A549 (cell line): ENCODE measurements at regions not wholly inside any gene's neighbourhood (a gene's known extent, or its start where the extent isn't known, plus 50 kb on each side); places are given as distances from the start of the nearest gene placed in this dataset.

ENCODE experiments used
- CHD2 ChIP-seq: fragments of 150-350 bp; IDR thresholded peaks from 2 replicates; pipeline ENCODE4 v1.6.1; 2014; ENCODE audit warnings: low read length; ENCODE audit not compliant: partially characterized antibody
- CHD4 ChIP-seq: fragments of 200-600 bp; sonication (generic); IDR thresholded peaks from 2 replicates; pipeline ENCODE4 v1.6.1; 2016; ENCODE audit warnings: antibody characterized with exemption, mild to moderate bottlenecking, borderline replicate concordance
- FOXS1 ChIP-seq: fragments of 250-450 bp; sonication (Bioruptor Pico); IDR thresholded peaks from 2 replicates; pipeline ENCODE4 v1.5.0; 2020; ENCODE audit warnings: mild to moderate bottlenecking, moderate library complexity
- HDAC2 ChIP-seq: fragments of 200-600 bp; sonication (generic); IDR thresholded peaks from 2 replicates; pipeline ENCODE4 v1.6.1; 2016
- POLR2A ChIP-seq: IDR thresholded peaks from 2 replicates; pipeline ENCODE4 v1.6.1; 2012; ENCODE audit warnings: mild to moderate bottlenecking, low read length
- POLR2AphosphoS2 ChIP-seq: conservative IDR thresholded peaks from 2 replicates; pipeline ENCODE4 v1.6.1; 2012; ENCODE audit warnings: low read length, improper control_type of control experiment, inconsistent platforms
- RFX5 ChIP-seq: fragments of 450-650 bp; IDR thresholded peaks from 2 replicates; pipeline ENCODE4 v1.7.1; 2014; ENCODE audit warnings: antibody characterized with exemption, mild to moderate bottlenecking, moderate library complexity
- USF2 ChIP-seq: fragments of 450-650 bp; IDR thresholded peaks from 2 replicates; pipeline ENCODE4 v1.6.1; 2014; ENCODE audit warnings: antibody characterized with exemption
- TF ChIP-seq, protein P1 (sequence below): fragments of >200 bp; sonication (Bioruptor Twin); formaldehyde crosslinking; IDR thresholded peaks from 3 replicates; pipeline ENCODE4 v1.5.1; 2016

- TF ChIP-seq POLR2A (no peak), CHD4 (no peak), USF2 (no peak), HDAC2 (no peak), FOXS1 (CRISPR knock-in tag) (no peak), CHD2 (no peak), RFX5 (no peak), POLR2AphosphoS2 (no peak)
- TF ChIP-seq, protein P1, sequence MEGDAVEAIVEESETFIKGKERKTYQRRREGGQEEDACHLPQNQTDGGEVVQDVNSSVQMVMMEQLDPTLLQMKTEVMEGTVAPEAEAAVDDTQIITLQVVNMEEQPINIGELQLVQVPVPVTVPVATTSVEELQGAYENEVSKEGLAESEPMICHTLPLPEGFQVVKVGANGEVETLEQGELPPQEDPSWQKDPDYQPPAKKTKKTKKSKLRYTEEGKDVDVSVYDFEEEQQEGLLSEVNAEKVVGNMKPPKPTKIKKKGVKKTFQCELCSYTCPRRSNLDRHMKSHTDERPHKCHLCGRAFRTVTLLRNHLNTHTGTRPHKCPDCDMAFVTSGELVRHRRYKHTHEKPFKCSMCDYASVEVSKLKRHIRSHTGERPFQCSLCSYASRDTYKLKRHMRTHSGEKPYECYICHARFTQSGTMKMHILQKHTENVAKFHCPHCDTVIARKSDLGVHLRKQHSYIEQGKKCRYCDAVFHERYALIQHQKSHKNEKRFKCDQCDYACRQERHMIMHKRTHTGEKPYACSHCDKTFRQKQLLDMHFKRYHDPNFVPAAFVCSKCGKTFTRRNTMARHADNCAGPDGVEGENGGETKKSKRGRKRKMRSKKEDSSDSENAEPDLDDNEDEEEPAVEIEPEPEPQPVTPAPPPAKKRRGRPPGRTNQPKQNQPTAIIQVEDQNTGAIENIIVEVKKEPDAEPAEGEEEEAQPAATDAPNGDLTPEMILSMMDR: no peak
Measured at GRCh38 chr4:151529187-151529586, 120.2 kb downstream of the FHIP1A start.
